ENCODE measurements at regions not wholly inside any gene's neighbourhood (a gene's known extent, or its start where the extent isn't known, plus 50 kb on each side); places are given as distances from the start of the nearest gene placed in this dataset.
"Not testable (repeated sequence)": the region's sequence is repeated elsewhere in the genome, so short reads cannot be mapped to it uniquely, and the experiment has no call there.

GRCh38 chr11:116680349-116681125 lies 92.2 kb downstream of the BUD13 start:
- 64 to 65% methylated on average over 4 of the region's 4 CpGs for WGBS, 2 donors
- Histone ChIP-seq H3K27ac (no peak overlapping the region), H3K36me3 (replicated peaks in 1 of 2; ENCODE audit: insufficient read depth in 1 of 2, low read depth in 2 of 2) (no peaks in the 10 kb centered on the region), H3K27me3 (no peaks in the 10 kb centered on the region), H3K4me3 (no peak overlapping the region), H3K9me3 (no peaks in the 10 kb centered on the region), H3K4me1 (no peaks in the 10 kb centered on the region)
- ATAC-seq (no peak), DNase-seq (no peak)
- TF ChIP-seq POLR2A (IDR thresholded peaks at IDR 0.05): no peak
- TF ChIP-seq, protein P1, sequence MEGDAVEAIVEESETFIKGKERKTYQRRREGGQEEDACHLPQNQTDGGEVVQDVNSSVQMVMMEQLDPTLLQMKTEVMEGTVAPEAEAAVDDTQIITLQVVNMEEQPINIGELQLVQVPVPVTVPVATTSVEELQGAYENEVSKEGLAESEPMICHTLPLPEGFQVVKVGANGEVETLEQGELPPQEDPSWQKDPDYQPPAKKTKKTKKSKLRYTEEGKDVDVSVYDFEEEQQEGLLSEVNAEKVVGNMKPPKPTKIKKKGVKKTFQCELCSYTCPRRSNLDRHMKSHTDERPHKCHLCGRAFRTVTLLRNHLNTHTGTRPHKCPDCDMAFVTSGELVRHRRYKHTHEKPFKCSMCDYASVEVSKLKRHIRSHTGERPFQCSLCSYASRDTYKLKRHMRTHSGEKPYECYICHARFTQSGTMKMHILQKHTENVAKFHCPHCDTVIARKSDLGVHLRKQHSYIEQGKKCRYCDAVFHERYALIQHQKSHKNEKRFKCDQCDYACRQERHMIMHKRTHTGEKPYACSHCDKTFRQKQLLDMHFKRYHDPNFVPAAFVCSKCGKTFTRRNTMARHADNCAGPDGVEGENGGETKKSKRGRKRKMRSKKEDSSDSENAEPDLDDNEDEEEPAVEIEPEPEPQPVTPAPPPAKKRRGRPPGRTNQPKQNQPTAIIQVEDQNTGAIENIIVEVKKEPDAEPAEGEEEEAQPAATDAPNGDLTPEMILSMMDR (IDR thresholded peaks at IDR 0.05): no peak
- intact Hi-C loops (cut with DNase I): no loop called here

GRCh38 chr11:116678887-116679286 lies 93.9 kb downstream of the BUD13 start:
- intact Hi-C loops (cut with DNase I): no loop called here
- Histone ChIP-seq H3K36me3 (replicated peaks in 1 of 2; ENCODE audit: insufficient read depth in 1 of 2, low read depth in 2 of 2) (no peaks in the 10 kb centered on the region), H3K4me3 (no peak overlapping the region), H3K9me3 (no peaks in the 10 kb centered on the region), H3K27me3 (no peaks in the 10 kb centered on the region), H3K27ac (no peak overlapping the region), H3K4me1 (no peaks in the 10 kb centered on the region)
- DNase-seq (no peak), ATAC-seq (no peak)
- no peak for TF ChIP-seq POLR2A (IDR thresholded peaks at IDR 0.05)
- TF ChIP-seq, protein P1 (IDR thresholded peaks at IDR 0.05): no peak
- 72 to 83% methylated on average over 3 of the region's 3 CpGs for WGBS, 2 donors

DNA sequence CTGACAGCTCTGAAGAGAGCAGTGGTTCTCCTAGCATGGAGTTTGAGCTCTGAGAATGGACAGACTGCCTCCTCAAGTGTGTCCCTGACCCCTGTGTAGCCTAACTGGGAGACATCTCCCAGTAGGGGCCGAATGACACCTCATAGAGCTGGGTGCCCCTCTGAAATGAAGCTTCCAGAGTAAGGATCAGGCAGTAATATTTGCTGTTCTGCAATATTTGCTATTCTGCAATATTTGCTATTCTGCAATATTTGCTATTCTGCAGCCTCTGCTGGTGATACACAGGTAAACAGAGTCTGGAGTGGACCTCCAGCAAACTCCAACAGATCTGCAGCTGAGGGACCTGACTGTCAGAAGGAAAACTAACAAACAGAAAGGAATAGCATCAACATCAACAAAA lies 105.5 kb downstream of the BUD13 start:
- H3K4me3 ChIP-seq; H3K27ac ChIP-seq; H3K4me1 ChIP-seq; DNase-seq; intact Hi-C loops (cut with DNase I); H3K27me3 ChIP-seq; ATAC-seq; H3K36me3 ChIP-seq (replicated peaks in 1 of 2; ENCODE audit: insufficient read depth in 1 of 2, low read depth in 2 of 2); H3K9me3 ChIP-seq: not testable (repeated sequence)
- 43 to 44% methylated on average over 1 of the region's 1 CpG for WGBS, 2 donors

- H3K9me3 ChIP-seq; intact Hi-C loops (cut with DNase I); H3K4me3 ChIP-seq; DNase-seq; H3K36me3 ChIP-seq (replicated peaks in 1 of 2; ENCODE audit: insufficient read depth in 1 of 2, low read depth in 2 of 2); H3K27me3 ChIP-seq; H3K4me1 ChIP-seq; ATAC-seq; H3K27ac ChIP-seq: not testable (repeated sequence)
- WGBS, 2 donors: 33 to 66% methylated on average over 4 to 15 of the region's 15 CpGs
Measured at GRCh38 chr11:116666673-116667249, 106.0 kb downstream of the BUD13 start.

DNA sequence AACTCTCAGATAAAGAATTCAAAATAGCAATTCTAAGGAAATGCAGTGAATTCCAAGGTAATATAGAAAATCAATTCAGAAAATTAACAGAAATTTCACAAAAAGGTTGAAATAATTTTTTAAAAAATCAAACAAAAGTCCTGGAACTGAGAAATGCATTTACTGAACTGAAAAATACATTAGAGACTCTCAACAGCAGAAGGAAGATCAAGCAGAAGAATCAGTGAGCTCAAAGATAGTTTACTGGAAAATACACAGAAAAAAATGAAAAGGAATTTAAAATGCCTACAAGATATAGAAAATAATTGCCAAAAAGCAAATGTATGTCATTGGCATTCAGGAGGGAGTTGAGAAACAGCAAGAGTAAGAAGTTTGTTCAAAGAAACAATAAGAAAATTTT lies 107.3 kb downstream of the BUD13 start:
- no peak for TF ChIP-seq POLR2A (IDR thresholded peaks at IDR 0.05)
- TF ChIP-seq, protein P1 (IDR thresholded peaks at IDR 0.05): no peak
- H3K4me1 ChIP-seq: no peaks in the 10 kb centered on the region
- ATAC-seq (no peak), DNase-seq (no peak)
- intact Hi-C loops (cut with DNase I): no loop called here
- no peaks in the 10 kb centered on the region for H3K36me3 ChIP-seq (replicated peaks in 1 of 2; ENCODE audit: insufficient read depth in 1 of 2, low read depth in 2 of 2)
- H3K9me3 ChIP-seq: peaks cover 0 to 7% (median 0%) of the 10 kb centered on the region in 3 donors
- H3K27me3 ChIP-seq: no peaks in the 10 kb centered on the region
- no peak overlapping the region for H3K27ac ChIP-seq
- H3K4me3 ChIP-seq: no peak overlapping the region

- Histone ChIP-seq H3K27ac (no peak overlapping the region), H3K9me3 (peaks cover 0 to 7% (median 0%) of the 10 kb centered on the region in 3 donors), H3K36me3 (replicated peaks in 1 of 2; ENCODE audit: insufficient read depth in 1 of 2, low read depth in 2 of 2) (no peaks in the 10 kb centered on the region), H3K4me1 (no peaks in the 10 kb centered on the region), H3K4me3 (no peak overlapping the region), H3K27me3 (no peaks in the 10 kb centered on the region)
- DNase-seq (no peak), ATAC-seq (no peak)
- WGBS, 2 donors: 57 to 65% methylated on average over 3 of the region's 3 CpGs
- intact Hi-C loops (cut with DNase I): no loop called here
- no peak for TF ChIP-seq POLR2A (IDR thresholded peaks at IDR 0.05)
- TF ChIP-seq, protein P1 (IDR thresholded peaks at IDR 0.05): no peak
Measured at GRCh38 chr11:116661056-116661455, 111.7 kb downstream of the BUD13 start.
